SK-MEL-5 (cell line): ENCODE measurements at regions not wholly inside any gene's neighbourhood (a gene's known extent, or its start where the extent isn't known, plus 50 kb on each side); places are given as distances from the start of the nearest gene placed in this dataset.
"Not testable (repeated sequence)": the region's sequence is repeated elsewhere in the genome, so short reads cannot be mapped to it uniquely, and the experiment has no call there.

Experiments used
- DNase-seq: peaks from one replicate; pipeline ENCODE4 v3.0.0-alpha.2; 2016; ENCODE audit warnings: low read depth, low spot score
- in situ Hi-C: cut with HindIII; loops from 2 replicates; pipeline ENCODE4 v1.10.0; 2016; ENCODE audit warnings: low sequenced_read_pairs, high pct_unique_total_duplicates, low pct_unique_long_range_greater_than_20kb

DNA sequence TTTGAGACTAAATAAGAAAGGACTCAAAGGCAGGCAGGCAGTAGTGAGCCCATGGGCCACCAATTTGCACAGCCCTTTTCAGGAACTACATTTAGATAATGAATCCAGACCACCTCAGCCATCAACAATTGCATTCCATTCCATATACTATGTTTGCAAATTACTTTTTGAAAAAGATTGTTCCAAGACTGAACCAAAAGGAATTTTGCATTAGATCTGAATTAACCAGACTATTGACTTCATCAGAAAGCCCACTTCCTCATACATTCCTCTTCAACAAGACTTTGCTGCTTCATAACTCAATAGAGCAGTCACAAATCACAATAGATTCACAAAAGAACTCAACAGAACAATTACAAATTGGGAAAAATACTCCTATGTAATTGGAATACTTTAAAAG, 229.1 kb downstream of the SIM1 start:
- in situ Hi-C loops, result no loop called here
- no peak for DNase-seq

DNA sequence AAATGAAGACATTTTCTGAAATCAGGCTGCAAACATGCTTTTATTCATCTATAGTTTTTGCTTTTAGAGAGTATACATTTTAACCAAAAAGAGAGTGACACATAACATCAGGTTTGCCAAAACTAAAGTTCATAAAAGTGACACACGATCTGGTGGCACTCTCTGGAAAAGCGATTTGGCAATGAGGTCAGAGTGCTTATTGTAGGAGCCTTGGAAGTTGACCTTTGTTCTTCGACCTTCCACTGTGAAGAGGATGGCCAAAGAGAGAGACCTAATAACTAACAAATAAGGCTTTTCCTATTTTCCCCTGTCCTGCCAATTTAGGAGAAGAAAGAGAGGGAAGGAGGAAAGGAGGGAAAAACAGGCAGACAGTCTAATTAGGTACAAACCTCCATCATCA, 230.1 kb downstream of the SIM1 start:
- in situ Hi-C loops, result no loop called here
- no peak for DNase-seq

DNA sequence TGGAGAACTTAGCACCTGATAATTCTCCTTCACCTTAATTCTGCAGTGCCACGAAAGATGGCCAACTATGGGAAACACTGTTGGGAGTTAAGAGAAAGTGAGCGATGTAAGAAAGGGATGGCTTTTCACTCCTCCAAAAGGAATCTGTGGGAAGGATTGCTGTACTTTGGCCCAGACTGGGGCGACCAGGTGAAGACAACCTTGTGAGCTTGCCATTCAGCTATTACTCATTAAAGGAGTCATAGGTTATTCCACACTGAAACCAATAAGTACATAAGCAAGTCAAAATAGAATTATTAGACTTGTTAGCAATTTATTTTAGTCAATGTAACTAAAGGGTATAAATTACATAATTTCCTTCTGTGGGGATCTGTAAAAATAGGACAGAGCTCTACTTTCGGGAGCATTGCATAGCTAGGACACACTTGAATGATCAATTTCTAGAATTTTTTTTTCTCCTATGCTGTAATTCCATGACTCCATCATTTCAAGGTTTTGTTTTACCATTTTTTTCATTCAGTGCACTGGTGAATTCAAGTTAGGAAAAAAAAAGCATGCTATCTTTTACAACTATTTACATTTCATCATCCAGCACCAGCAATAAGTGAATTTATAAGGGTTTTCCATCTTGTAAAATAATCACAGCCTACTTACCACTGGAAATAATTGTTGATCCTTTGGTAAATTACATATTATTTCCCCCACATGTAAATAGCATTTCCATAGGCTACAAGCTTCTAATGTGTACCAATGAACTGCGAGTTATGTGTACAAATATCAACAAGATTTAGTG, 231.7 kb downstream of the SIM1 start:
- DNase-seq, result no peak
- in situ Hi-C loops, result no loop called here

DNA sequence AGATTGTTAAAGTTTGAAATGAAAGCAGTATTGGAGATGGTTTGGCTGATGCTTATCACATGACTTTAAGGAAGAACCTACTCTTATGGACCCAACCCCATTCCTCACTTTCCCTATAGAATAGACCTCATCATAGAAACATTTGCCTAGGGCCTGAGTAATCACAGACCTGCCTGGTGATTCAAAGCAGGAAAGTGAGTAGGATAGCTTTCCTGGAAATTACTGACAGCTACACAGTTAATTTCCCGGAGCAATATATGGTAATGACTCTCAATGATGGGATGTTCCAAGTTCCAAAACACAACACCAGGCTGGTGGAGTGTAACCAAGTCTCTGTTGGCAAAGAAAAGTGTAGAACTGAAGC, 233.8 kb downstream of the SIM1 start:
- no peak for DNase-seq
- in situ Hi-C loops, result no loop called here

DNA sequence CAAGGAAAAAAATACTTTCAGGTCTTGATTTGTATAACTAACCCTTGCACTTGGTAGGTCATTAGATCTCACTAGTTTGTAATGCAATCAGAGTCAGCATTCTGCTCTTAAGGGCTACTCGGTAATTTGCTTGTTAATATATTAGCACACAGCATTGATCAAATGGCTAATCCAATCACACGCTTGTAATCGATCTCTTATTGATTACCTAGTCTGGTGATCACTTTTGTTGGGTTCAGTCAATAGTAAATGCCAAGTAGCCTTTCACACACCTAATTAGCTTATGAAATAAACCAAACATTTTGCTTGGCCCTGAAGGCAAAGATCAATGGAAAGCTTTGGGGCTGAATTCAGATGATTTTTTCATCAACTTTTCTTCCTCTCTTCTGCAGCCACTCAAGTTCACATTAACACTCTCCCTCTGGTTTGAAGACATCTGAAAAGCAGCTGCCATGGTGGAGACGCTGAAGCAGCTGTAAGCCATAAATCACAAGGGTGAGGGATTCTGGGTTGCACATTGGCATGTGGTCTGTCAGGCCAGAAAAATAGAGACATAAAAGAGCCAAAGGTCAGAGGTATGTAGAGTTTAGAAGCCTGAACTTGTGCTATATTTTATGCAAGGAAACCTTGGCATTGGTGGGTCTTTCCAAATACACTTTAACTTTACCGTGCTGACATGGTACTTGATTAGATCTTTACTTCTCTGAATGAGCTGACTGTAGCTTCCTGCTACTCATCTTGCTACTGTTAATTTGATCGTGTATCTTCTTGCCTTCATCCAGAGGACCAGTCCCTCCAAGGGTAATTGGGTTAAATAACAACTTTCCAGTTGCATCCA, 234.4 kb downstream of the SIM1 start:
- in situ Hi-C loops, result no loop called here
- DNase-seq, result no peak

DNA sequence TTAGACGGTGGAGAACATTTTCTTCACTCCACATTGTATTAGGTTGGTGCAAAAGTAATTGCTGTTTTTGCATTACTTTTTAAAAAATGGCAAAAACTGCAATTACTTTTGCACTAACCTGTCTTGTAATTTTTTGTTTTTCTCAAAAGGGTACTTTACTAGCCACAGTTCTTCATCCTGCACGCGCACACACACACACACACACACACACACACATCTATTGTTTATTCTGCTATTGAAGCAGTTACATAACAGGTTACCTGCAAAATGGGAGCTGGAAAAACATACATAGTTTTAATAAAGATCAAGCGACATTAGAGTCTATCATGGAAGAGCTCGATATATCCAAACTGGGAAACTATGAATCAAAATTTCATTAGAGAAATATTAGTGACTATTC, 235.2 kb downstream of the SIM1 start:
- in situ Hi-C loops, result no loop called here
- no peak for DNase-seq

DNA sequence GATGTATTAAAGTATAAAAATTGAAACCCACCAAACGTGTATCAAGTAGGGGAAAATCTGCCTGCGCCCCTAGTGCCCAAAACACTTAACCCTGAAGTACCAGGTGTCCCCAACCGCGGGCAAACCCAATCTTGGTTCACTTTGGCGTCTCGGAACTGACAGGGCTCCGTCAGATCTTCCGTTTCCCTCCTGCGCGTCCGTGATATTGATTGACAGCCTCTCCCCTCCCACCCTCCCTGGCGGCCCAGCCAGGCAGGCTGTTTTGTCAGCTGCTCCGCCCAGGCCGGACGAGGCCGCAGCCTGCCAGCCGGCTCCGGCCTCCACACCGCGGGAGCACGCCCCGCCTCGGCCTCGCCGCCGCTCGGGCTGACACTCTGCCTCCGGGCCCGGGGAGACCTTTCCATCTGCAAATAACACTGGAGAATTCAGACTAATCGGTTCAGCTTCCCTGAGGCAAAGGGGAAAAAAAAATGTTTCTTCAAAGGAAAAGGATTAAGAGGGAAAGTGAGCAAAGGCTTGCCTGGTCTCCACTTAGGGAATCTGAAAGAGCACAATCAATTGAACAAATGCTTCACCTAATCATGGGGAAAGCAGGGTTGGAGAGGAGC, 234.9 kb upstream of the MCHR2 start:
- peak; percentile 62 for DNase-seq
- in situ Hi-C loops, result no loop called here

DNA sequence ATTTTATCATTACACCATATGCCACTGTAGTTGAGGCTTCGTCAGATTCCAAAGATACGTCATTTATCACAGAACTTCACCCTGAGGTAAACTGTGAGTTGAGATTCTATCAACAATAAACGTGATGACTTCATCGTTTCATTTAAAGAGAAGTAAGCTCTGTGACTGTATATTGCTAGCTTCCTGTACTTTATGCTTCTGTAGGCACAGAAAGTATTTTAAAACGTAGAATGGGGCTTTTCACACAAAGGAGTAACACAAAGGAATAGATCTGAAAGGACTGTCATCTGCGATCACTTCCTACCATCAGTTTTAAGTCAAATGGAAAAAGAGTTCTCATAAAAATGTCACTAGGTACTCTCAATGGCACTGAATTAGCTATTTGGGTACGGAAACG, 234.4 kb upstream of the MCHR2 start:
- DNase-seq, result no peak
- in situ Hi-C loops, result no loop called here

DNA sequence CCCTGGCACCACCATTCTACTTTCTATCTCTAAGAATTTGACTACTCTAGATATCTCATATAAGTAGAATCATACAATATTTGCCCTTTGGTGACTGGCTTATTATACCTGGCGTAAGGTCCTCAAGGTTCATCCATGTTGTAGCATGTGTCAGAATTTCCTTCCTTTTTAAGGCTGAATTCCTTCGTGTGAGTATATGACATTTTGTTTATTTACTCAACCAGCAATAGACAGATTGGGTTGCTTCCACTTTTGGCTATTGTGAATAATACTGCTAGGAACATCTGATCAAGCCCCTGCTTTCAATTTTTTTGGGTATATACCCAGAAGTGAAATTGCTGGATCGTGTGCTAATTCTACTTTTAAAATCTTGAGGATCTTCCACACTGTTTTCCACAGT, 232.8 kb upstream of the MCHR2 start:
- in situ Hi-C loops, result no loop called here
- no peak for DNase-seq

DNA sequence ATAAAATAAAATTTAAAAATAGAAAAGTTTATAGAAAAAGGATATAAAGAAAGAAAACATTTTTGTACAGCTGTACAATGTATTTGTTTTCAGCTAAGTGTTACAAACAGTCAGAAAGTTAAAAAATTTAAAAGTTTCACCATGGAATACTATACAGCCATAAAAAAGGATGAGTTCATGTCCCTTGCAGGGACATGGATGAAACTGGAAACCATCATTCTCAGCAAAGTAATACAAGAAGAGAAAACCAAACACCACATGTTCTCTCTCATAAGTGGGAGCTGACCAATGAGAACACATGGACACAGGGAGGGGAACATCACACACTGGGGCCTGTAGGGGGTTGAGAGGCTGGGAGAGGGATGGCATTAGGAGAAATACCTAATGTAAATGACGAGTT, 229.9 kb upstream of the MCHR2 start:
- in situ Hi-C loops, DNase-seq: not testable (repeated sequence)

DNA sequence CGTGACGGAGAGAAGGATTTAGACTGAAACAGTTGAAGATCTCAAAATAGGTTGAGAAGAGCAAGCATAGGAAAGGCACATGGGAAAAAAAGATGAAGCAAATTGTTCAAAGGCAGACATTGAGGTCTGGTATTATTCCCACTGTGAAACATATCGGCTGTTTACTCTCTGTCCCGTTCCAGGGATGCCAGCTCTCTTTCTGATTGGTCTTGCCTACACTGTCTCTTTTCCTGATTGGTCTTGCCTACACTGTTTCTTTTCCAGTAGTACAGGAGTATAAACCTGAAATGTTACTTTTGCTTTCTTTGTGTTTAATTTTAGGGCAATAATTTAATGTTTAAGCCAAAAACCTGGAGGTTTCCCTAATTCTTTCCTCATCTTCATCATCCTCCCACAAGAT, 226.5 kb upstream of the MCHR2 start:
- DNase-seq, result no peak
- in situ Hi-C loops, result no loop called here

DNA sequence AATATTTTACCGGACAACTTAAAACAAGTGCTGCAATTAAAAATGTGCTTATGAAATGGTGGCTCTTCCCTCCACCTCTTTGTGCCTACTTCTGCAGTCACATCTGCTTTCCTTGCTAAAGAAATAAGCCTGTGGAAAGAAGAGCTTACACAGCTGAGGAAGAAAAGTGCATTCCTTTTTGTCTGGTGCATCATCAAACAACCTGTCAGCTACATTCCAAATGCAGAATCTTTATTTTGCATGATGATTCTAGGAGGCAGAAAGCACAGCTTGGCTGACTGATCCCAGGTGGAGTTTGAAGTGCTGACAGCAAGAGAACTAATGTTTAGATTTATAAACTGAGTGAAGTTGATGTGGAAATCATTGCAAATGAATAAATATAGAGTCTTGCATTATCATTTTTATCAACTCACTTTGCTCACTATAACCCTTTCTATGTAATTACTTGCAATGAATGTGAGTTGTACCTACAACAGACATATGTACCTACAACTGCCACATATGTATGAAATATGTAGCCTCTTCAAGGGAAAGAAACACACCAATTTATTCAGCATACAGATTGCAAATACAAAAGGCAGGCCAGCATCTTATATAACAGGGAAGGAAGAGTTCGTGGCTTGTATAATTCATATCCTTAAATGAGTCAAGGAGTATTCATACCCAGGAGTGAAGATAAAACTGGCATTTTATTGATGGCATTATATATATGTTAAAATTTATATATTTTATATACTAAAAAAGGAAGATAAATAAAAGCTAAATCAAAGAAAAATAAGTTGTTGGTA, 223.4 kb upstream of the MCHR2 start:
- no peak for DNase-seq
- in situ Hi-C loops, result no loop called here

DNA sequence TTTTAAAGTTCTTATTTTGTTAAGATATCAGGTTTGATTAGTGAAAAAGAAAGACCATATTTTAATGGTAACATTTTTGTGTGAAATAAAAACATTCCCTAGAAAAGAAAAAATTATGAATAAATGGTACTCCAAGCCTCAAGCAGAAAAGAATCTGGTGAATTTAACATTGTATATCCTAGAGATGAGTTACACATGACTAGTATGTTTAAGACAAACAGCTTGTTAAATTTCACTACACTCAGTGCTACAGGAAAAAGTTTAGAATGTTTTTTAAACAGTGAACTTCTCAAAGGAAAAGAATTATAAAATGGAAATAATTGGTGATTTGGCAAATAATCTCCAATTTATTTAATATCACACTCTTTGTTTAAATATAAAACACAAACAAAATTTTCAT, 222.7 kb upstream of the MCHR2 start:
- DNase-seq, result no peak
- in situ Hi-C loops, result no loop called here

DNA sequence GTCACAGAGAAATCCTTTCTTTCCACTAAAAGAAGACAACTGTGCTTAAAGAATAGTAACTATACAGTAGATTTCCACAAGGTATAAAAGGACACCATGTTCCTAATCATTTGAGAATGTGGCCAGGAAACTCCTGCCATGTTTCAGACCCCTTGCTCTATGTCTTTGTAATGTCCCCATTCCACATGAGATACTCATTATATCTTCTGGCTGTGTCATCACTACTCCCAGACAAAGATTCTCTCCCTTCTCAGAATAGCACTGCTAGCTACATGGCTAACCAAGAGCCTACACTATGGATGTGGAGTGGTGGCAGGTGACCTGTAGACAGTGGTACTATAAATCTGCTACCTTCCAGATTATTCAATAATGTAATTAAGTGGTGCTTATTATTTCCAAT, 218.1 kb upstream of the MCHR2 start:
- no peak for DNase-seq

DNA sequence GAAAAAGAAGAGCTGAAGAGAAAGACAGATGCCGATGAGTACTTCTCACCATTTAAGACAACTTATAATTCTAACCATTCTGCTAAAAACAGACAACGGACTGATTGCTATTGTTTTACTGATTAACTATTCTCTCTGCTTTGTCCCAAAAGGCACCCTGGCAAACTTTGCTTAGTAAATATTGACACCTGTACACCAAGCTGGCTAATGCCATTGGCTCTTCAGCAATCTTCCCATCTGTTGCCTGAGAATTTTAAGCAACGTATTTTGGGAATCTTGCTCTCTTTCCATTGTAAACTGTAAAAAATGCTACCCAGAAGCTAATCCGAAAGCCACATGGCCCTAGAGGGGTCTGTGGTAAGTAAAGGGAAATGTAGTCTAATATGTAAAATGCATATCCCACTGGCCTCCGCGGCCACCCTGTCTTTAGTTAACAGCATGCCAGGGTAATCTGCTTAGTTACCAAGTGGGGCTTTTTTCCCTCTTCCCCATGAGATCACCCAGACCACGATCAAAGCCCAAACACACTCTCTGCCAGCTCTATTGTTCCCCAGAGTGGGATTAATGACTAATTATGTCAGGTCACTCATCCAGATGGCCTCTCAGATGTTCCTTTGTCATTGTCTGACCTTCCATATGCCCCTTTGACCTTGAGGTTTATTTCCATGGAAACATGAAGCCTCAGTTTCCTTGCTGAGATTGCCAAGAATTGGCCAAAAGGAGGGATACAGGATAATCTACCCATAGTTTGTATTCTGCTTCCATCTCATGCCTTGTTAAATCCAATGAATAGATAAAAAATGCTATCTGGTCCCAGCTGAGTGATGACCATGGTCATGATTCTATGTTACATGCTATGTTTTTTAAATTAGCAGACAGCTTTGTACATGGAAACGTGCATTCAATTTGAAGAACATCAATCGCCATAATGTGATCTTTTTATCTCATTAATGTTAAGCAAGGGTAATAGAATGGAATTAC, 216.4 kb upstream of the MCHR2 start:
- in situ Hi-C loops, result no loop called here
- no peak for DNase-seq

More for the DNA sequence above, 218.1 kb upstream of the MCHR2 start:
- in situ Hi-C loops, result no loop called here

DNA sequence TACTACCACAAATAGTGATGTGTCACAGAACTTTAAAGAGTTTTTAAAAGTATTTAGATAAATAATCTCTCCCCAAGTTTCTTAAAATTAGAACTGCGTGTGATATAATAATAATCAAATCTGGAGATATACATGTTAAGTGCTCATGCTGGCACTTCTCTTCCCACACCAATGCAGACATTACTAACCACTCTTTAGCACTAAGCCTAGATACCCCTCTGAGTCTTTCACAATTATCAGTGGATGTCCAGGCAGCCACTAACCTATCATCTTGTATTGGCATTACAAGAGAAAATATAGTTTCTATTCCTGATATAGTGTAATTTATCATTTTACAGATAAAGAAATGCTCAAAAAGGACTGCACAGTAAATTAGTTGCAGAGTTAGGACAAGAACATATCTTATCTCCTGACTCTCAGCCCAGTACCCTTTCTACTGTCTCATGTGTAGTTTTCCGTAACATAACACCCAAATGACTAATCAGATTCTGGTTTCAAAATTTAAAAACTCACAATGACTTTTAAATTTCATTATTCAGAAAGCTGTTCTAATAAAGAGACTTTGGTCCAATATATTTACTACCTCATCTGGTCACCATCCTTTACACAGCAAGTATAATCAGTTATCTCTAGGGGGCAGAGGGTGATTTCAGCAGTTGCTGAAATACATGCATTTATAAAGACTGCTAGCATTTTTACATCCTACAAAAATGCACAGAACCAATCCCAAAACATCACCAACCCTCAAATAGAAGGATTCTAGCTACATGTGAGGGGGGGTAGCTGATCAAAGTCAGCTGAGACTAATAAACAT, 215.5 kb upstream of the MCHR2 start:
- in situ Hi-C loops, result no loop called here
- DNase-seq, result no peak
